Natural killer cell (primary cell): ENCODE measurements at regions not wholly inside any gene's neighbourhood (a gene's known extent, or its start where the extent isn't known, plus 50 kb on each side); places are given as distances from the start of the nearest gene placed in this dataset.

Experiments used
- ATAC-seq, 3 donors: fragments of 150-1000 bp in 2 of 3; fragments of 200-7000 bp in 1 of 3; cut with Tn5 transposase; 1 replicate in 1 of 3; 2 replicates in 2 of 3; pipeline ENCODE4 v1.10.0; 2021; ENCODE audit warnings: mild to moderate bottlenecking in 2 of 3, moderate library complexity in 2 of 3
- DNase-seq, 2 donors: peaks; one replicate each; pipeline versions ENCODE4 v3.0.0 to v3.0.0-alpha.2; 2013 to 2021; ENCODE audit warnings: mixed read lengths in 1 of 2
- H3K27ac ChIP-seq: one replicate; pipeline ENCODE4 v1.5.1; 2013; ENCODE audit warnings: mild to moderate bottlenecking, low read length
- H3K27me3 ChIP-seq: one replicate; pipeline ENCODE4 v1.6.1; 2013; ENCODE audit warnings: low read length; ENCODE audit not compliant: control insufficient read depth, insufficient read depth
- H3K36me3 ChIP-seq: one replicate; pipeline ENCODE4 v1.6.1; 2013; ENCODE audit warnings: low read length; ENCODE audit not compliant: control insufficient read depth, insufficient read depth
- H3K4me1 ChIP-seq: one replicate; pipeline ENCODE4 v1.6.1; 2013; ENCODE audit warnings: low read length; ENCODE audit not compliant: control insufficient read depth, insufficient read depth
- H3K4me3 ChIP-seq: one replicate; pipeline ENCODE4 v1.5.1; 2013; ENCODE audit warnings: low read length
- H3K9me3 ChIP-seq: one replicate; pipeline ENCODE4 v1.6.1; 2013; ENCODE audit warnings: low read length; ENCODE audit not compliant: control insufficient read depth, insufficient read depth
- H3K27ac Mint-ChIP-seq, 2 donors: one replicate each; pipeline ENCODE4 v1.8.0; 2022; ENCODE audit warnings: mild to moderate bottlenecking in 2 of 2, mixed read lengths in 2 of 2, moderate library complexity in 1 of 2
- H3K27me3 Mint-ChIP-seq, 2 donors: one replicate each; pipeline ENCODE4 v1.8.0; 2022; ENCODE audit warnings: low read depth in 2 of 2, mixed read lengths in 2 of 2
- H3K36me3 Mint-ChIP-seq: one replicate; pipeline ENCODE4 v1.8.0; 2022; ENCODE audit warnings: mixed read lengths
- H3K4me1 Mint-ChIP-seq, 2 donors: one replicate each; pipeline ENCODE4 v1.8.0; 2022; ENCODE audit warnings: mixed read lengths in 2 of 2
- H3K4me3 Mint-ChIP-seq: one replicate; pipeline ENCODE4 v1.8.0; 2022; ENCODE audit warnings: mild to moderate bottlenecking, moderate library complexity, mixed read lengths
- H3K9me3 Mint-ChIP-seq, 2 donors: one replicate each; pipeline ENCODE4 v1.8.0; 2022; ENCODE audit warnings: mixed read lengths in 2 of 2
- WGBS: methylation state at CpG from one replicate; pipeline ENCODE4 v1.1.7; 2013; ENCODE audit warnings: missing lambda C conversion rate; ENCODE audit not compliant: insufficient coverage; 5-methylcytosine and 5-hydroxymethylcytosine counted together
- intact Hi-C: fragments of 100-400 bp; cut with micrococcal nuclease; formaldehyde crosslinking; loops from one replicate; pipeline ENCODE4 v1.14.2; 2022
- TF ChIP-seq, protein P1 (sequence below): fragments of 200-600 bp; IDR thresholded peaks from one replicate; pipeline ENCODE4 v1.8.0; 2022; ENCODE audit warnings: antibody characterized with exemption

DNA sequence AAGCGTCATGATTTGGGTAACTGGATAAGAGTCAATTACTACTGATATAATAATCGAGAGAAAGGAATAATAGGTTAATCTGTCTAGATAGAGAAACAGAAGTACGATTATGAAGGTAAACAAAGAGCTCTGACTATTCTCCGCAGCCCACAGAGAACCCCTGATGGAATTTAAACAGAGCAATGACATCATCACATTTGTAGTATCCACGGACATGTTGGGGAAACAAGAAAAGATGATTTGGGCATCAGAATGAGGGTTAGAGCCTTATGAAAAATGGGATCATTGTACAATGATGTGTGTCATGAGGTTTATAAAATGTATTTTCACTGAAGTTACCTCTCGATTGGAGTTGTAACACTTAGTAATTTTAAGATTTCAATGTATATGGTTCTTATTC lies 129.9 kb downstream of the DTHD1 start:
- Mint-ChIP-seq H3K9me3 (no peaks in the 10 kb centered on the region), H3K4me1 (no peaks in the 10 kb centered on the region), H3K4me3 (no peak overlapping the region), H3K27ac (no peak overlapping the region), H3K27me3 (peaks cover 31 to 58% of the 10 kb centered on the region in 2 donors), H3K36me3 (no peaks in the 10 kb centered on the region)
- Histone ChIP-seq H3K27ac (no peak overlapping the region), H3K36me3 (no peaks in the 10 kb centered on the region), H3K9me3 (no peaks in the 10 kb centered on the region), H3K4me3 (no peak overlapping the region), H3K4me1 (no peaks in the 10 kb centered on the region), H3K27me3 (peaks cover 34% of the 10 kb centered on the region)
- ATAC-seq (no peak), DNase-seq (no peak)
- TF ChIP-seq, protein P1, sequence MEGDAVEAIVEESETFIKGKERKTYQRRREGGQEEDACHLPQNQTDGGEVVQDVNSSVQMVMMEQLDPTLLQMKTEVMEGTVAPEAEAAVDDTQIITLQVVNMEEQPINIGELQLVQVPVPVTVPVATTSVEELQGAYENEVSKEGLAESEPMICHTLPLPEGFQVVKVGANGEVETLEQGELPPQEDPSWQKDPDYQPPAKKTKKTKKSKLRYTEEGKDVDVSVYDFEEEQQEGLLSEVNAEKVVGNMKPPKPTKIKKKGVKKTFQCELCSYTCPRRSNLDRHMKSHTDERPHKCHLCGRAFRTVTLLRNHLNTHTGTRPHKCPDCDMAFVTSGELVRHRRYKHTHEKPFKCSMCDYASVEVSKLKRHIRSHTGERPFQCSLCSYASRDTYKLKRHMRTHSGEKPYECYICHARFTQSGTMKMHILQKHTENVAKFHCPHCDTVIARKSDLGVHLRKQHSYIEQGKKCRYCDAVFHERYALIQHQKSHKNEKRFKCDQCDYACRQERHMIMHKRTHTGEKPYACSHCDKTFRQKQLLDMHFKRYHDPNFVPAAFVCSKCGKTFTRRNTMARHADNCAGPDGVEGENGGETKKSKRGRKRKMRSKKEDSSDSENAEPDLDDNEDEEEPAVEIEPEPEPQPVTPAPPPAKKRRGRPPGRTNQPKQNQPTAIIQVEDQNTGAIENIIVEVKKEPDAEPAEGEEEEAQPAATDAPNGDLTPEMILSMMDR: no peak
- 93% methylated on average over 5 of the region's 6 CpGs for WGBS
- intact Hi-C loops: no loop called here

DNA sequence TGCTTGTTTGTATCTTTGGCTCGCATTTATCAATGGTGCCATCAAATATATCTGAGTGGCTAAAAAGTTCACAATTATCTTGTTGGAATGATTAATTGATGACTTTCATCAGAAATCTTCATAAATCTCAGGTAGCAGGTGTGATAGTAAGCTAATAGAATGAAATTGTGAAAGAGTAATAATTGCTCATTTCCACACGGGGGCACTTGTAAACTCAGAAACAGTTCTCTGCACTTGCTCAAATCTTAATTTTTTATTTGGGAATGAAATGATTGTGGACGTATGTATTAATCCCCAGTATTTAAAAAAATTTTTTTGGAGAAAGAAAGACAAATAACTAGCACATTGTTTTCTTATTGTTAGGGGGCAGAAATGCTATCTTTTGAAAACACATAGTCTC lies 132.8 kb downstream of the DTHD1 start:
- DNase-seq (no peak), ATAC-seq (no peak)
- H3K9me3 Mint-ChIP-seq: no peaks in the 10 kb centered on the region
- H3K27ac Mint-ChIP-seq: no peak overlapping the region
- intact Hi-C loops: no loop called here
- no peaks in the 10 kb centered on the region for H3K9me3 ChIP-seq
- H3K4me3 ChIP-seq: no peak overlapping the region
- no peak overlapping the region for H3K4me3 Mint-ChIP-seq
- H3K36me3 Mint-ChIP-seq: no peaks in the 10 kb centered on the region
- no peak overlapping the region for H3K27ac ChIP-seq
- TF ChIP-seq, protein P1: no peak
- H3K36me3 ChIP-seq: no peaks in the 10 kb centered on the region
- H3K27me3 Mint-ChIP-seq: peaks cover 37 to 60% of the 10 kb centered on the region in 2 donors
- H3K27me3 ChIP-seq: peaks cover 42% of the 10 kb centered on the region
- WGBS: 86% methylated on average over 1 of the region's 3 CpGs
- H3K4me1 Mint-ChIP-seq: no peaks in the 10 kb centered on the region
- H3K4me1 ChIP-seq: no peaks in the 10 kb centered on the region

DNA sequence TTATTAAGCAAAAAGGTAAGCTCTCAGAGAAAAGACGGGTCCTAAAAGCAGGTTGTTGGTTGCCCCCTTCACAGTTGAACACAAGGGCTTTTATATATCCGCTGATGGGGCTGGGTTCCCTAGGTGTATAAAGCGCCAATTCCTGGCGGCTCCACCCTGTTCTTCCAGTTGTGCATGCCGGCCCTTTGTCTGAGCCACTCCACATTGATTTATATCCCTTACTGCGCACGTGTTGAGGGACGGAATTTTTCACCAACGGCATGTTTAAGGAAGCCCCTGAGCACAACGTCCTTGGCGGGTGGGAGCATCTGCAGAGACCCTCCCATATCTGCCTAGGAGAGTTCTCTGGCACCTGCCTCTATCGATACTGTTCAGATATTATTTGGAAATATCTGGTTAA lies 135.7 kb downstream of the DTHD1 start:
- Histone ChIP-seq H3K4me3 (no peak overlapping the region), H3K36me3 (no peaks in the 10 kb centered on the region), H3K9me3 (no peaks in the 10 kb centered on the region), H3K27ac (no peak overlapping the region), H3K4me1 (no peaks in the 10 kb centered on the region), H3K27me3 (peaks cover 34% of the 10 kb centered on the region)
- intact Hi-C loops: no loop called here
- Mint-ChIP-seq H3K27me3 (peaks cover 25 to 47% of the 10 kb centered on the region in 2 donors), H3K27ac (no peak overlapping the region), H3K36me3 (no peaks in the 10 kb centered on the region), H3K9me3 (no peaks in the 10 kb centered on the region), H3K4me1 (no peaks in the 10 kb centered on the region), H3K4me3 (no peak overlapping the region)
- ATAC-seq: no peak
- TF ChIP-seq, protein P1: no peak
- DNase-seq: no peak
- WGBS: 94% methylated on average over 12 of the region's 12 CpGs

DNA sequence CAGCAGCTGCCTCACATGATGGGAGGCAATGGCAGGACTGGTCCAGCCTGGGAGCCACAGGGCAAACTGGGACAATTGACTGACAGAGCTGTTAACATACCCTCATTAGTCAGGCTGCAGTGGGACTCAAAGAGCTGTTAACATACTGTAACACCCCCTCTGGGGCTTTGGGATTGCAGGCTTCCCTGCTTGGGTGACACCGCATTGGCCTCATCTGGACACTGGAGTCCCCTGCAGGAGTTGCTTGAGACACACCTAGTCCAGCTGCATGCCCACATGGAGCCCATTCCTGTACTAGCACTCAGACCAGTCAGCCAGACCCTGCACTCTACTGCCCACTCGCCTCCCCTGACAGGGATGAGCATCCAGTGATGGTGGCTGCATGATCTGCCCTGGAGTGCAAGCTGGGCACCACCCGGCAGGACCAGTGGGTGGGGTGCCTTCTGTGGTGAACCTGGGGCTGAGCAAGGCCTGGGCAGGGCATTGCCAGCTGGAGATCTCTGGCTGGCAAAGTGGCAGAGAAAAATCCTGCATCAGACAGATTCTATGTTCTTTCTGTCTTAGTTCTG lies 138.8 kb downstream of the DTHD1 start:
- H3K4me1 Mint-ChIP-seq: no peaks in the 10 kb centered on the region
- Histone ChIP-seq H3K4me3 (no peak overlapping the region), H3K27me3 (peaks cover 24% of the 10 kb centered on the region), H3K9me3 (no peaks in the 10 kb centered on the region), H3K36me3 (no peaks in the 10 kb centered on the region), H3K27ac (no peak overlapping the region), H3K4me1 (no peaks in the 10 kb centered on the region)
- H3K27me3 Mint-ChIP-seq: peaks cover 21 to 37% of the 10 kb centered on the region in 2 donors
- WGBS: 85% methylated on average over 3 of the region's 3 CpGs
- no peaks in the 10 kb centered on the region for H3K9me3 Mint-ChIP-seq
- DNase-seq (no peak), ATAC-seq (no peak)
- intact Hi-C loops: no loop called here
- H3K36me3 Mint-ChIP-seq: no peaks in the 10 kb centered on the region
- H3K4me3 Mint-ChIP-seq: no peak overlapping the region
- no peak overlapping the region for H3K27ac Mint-ChIP-seq
- TF ChIP-seq, protein P1: no peak
